ENCODE measurements at regions not wholly inside any gene's neighbourhood (a gene's known extent, or its start where the extent isn't known, plus 50 kb on each side); places are given as distances from the start of the nearest gene placed in this dataset.
A peak's percentile ranks its signal among the peaks of the same experiment; 100 is the strongest.

DNA sequence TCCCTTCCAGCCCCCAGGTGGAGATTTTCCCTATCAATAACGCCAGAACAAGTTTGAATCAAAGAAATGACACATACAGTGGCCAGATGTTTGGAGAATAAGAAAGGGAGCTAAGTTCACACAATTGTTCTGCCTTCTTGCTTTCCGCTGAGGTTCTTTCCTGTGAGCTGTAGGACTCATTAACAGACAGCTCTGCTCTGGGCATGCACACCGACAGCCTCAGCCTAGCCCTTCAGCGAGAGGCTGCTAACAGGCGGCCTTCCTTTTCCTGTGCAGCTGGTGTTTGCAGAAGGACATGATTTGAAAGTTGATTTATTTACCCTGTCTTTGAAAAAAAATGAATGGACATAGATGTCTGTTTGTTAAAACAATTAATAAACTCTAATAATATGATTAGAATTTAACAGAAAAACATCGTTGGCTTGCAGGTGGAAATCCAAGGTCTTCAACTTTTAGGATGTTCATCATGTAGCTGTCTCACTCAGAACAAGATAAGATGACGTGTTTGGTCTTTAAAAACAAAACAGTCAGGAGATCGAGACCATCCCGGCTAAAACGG, 183.3 kb downstream of the KDR start:
- H3K36me3 ChIP-seq: no peaks in the 10 kb centered on the region
- peaks cover 7 to 28% (median 13%) of the 10 kb centered on the region in 6 donors for H3K4me1 ChIP-seq
- DNase-seq: peak; percentile 72
- H3K4me3 ChIP-seq: peak overlapping the region in 1 of 8 donors; percentile 48
- H3K27me3 ChIP-seq (replicated peaks in 1 of 7): peaks cover 0 to 5% (median 0%) of the 10 kb centered on the region in 7 donors
- peak in 1 of 3 donors; percentile 31 for TF ChIP-seq POLR2AphosphoS5 (IDR thresholded peaks at IDR 0.05)
- TF ChIP-seq, protein P1, sequence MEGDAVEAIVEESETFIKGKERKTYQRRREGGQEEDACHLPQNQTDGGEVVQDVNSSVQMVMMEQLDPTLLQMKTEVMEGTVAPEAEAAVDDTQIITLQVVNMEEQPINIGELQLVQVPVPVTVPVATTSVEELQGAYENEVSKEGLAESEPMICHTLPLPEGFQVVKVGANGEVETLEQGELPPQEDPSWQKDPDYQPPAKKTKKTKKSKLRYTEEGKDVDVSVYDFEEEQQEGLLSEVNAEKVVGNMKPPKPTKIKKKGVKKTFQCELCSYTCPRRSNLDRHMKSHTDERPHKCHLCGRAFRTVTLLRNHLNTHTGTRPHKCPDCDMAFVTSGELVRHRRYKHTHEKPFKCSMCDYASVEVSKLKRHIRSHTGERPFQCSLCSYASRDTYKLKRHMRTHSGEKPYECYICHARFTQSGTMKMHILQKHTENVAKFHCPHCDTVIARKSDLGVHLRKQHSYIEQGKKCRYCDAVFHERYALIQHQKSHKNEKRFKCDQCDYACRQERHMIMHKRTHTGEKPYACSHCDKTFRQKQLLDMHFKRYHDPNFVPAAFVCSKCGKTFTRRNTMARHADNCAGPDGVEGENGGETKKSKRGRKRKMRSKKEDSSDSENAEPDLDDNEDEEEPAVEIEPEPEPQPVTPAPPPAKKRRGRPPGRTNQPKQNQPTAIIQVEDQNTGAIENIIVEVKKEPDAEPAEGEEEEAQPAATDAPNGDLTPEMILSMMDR (IDR thresholded peaks at IDR 0.05 in 8 of 11, conservative IDR thresholded peaks at IDR 0.05 in 3 of 11): no peak
- TF ChIP-seq POLR2A (IDR thresholded peaks at IDR 0.05): no peak
- WGBS, 5 donors: 8 to 16% (median 13%) methylated on average over 10 of the region's 10 CpGs
- intact Hi-C loops (cut with DNase I; ENCODE audit: low total_unique reads): no loop called here
- no peaks in the 10 kb centered on the region for H3K9me3 ChIP-seq
- peak overlapping the region in 3 of 8 donors; percentile 19 to 27 (median 23) for H3K27ac ChIP-seq

DNA sequence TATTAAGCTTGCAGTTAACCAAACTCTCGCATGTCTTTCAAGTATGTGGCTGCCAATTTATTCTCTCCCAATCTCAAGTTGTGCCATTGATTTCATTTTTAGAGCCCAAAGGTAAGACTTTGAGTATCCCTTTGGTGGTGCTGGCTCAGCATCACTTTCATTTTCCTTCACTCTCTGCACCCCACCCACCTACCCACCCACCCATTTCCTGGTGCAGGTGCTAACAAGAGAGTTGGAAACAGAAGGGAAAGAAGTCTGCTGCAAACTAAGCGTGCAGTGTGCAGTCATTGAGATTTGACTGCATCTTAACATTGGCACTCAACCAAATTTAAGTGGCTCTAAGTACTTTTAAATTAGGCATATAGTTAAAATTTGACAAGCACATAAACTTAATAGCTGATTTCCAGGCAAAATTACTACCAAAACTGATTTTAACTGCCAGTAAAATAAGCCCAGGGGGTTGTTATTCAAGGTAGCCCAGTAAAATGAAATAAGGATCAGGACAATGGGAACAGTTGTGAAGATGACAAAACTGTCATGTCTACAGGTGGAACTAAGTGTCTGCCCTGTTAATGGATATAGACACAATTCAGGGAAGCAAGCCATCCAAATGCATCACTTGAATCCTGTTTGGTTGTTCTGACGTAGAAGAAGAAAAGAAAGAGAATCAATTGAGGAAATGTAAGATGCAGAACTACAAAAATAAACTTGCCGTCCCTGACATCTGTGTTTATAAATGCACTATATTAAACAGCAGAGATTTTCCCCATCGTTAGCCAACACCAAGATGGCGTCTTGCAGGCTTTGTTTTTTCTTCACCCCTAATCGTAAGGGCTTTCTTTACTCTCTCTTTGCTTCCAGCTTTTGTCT, 184.2 kb downstream of the KDR start:
- Histone ChIP-seq H3K4me3 (peak overlapping the region in 1 of 8 donors; percentile 48), H3K36me3 (no peaks in the 10 kb centered on the region), H3K27me3 (replicated peaks in 1 of 7) (peaks cover 0 to 8% (median 0%) of the 10 kb centered on the region in 7 donors), H3K9me3 (no peaks in the 10 kb centered on the region), H3K4me1 (peaks cover 7 to 28% (median 13%) of the 10 kb centered on the region in 6 donors), H3K27ac (peak overlapping the region in 3 of 8 donors; percentile 19 to 27 (median 23))
- intact Hi-C loops (cut with DNase I; ENCODE audit: low total_unique reads): no loop called here
- DNase-seq: no peak
- TF ChIP-seq, protein P1 (IDR thresholded peaks at IDR 0.05 in 8 of 11, conservative IDR thresholded peaks at IDR 0.05 in 3 of 11): no peak
- TF ChIP-seq POLR2AphosphoS5 (IDR thresholded peaks at IDR 0.05) (no peak), POLR2A (IDR thresholded peaks at IDR 0.05) (no peak)
- WGBS, 5 donors: 25 to 32% (median 28%) methylated on average over 7 of the region's 7 CpGs

DNA sequence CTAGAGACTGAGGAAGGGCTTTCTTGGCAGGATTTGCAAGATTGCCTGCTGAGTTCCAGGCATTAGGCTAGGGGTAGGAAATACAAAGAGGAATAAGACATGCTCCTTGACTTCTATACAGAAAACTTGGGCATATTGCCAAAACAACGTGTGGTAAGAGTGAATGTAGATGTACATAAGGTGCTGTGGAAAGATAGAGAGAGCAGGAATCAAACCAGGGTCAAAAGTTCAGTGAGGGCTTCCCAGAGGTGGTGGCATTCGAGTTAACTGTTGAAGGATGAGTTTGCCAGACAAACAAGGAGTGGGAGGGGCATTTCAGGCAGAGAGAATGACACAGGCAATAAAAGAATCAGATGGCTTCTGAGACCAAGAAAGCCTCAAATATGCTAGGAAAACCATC, 187.9 kb downstream of the KDR start:
- Histone ChIP-seq H3K36me3 (no peaks in the 10 kb centered on the region), H3K4me1 (peaks cover 7 to 22% (median 13%) of the 10 kb centered on the region in 6 donors), H3K27me3 (replicated peaks in 1 of 7) (peaks cover 0 to 26% (median 3%) of the 10 kb centered on the region in 7 donors), H3K9me3 (no peaks in the 10 kb centered on the region), H3K4me3 (no peak overlapping the region), H3K27ac (no peak overlapping the region)
- TF ChIP-seq, protein P1 (IDR thresholded peaks at IDR 0.05 in 8 of 11, conservative IDR thresholded peaks at IDR 0.05 in 3 of 11): no peak
- TF ChIP-seq POLR2AphosphoS5 (IDR thresholded peaks at IDR 0.05) (no peak), POLR2A (IDR thresholded peaks at IDR 0.05) (no peak)
- WGBS, 5 donors: 10 to 21% (median 14%) methylated on average over 2 of the region's 2 CpGs
- no peak for DNase-seq
- intact Hi-C loops (cut with DNase I; ENCODE audit: low total_unique reads): no loop called here

DNA sequence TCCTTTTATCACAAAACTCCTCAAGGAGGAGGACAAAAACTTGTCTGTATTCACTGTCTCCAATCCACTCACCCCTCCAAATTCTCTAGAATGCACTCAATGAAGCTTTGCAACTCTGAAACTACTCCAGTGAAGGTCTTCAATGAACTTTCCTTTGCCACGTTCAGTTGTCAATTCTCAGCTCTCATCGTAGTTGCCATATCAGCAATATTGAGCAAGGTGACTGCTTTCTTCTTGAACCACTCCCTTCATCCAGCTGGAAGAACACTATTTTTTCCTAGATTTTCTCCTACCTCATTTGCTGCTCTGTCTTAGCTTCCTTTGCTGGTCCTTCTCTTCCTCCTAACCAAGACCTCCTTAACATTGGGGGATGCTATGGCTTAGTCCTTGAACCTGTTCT, 191.8 kb downstream of the KDR start:
- H3K27me3 ChIP-seq (replicated peaks in 1 of 7): peaks cover 0 to 26% (median 0%) of the 10 kb centered on the region in 7 donors
- no peak for TF ChIP-seq POLR2A (IDR thresholded peaks at IDR 0.05)
- TF ChIP-seq POLR2AphosphoS5 (IDR thresholded peaks at IDR 0.05): no peak
- TF ChIP-seq, protein P1 (IDR thresholded peaks at IDR 0.05 in 8 of 11, conservative IDR thresholded peaks at IDR 0.05 in 3 of 11): no peak
- intact Hi-C loops (cut with DNase I; ENCODE audit: low total_unique reads): no loop called here
- no peaks in the 10 kb centered on the region for H3K36me3 ChIP-seq
- no peak overlapping the region for H3K27ac ChIP-seq
- WGBS, 5 donors: 91 to 96% (median 93%) methylated on average over 2 of the region's 2 CpGs
- no peak for DNase-seq
- no peaks in the 10 kb centered on the region for H3K9me3 ChIP-seq
- no peaks in the 10 kb centered on the region for H3K4me1 ChIP-seq
- no peak overlapping the region for H3K4me3 ChIP-seq
